NCI-H187 (cell line): ENCODE measurements at regions not wholly inside any gene's neighbourhood (a gene's known extent, or its start where the extent isn't known, plus 50 kb on each side); places are given as distances from the start of the nearest gene placed in this dataset.

Experiments used
- DNase-seq, 2 experiments: peaks; one replicate each; lab custom pipeline; 2025; lab: John Stamatoyannopoulos, UW

DNA sequence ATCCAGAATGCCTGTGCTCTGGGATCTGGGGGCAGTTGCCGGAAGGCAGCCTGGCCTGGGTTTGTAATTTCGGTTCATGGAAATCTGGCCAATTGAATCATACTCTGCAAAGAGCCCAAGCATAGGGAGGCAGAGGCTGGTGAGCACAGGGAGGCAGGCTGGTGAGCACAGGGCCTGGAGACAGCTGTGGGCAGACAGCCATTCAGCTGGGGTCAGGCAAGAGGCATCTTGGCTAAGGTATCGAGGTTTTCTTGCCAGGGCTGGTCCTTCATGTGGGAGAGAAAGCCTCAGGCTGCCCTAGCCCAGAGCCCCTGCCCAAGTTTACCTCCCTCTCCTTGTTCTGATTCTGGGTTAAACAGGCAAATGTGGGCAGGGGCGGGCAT, 63.7 kb upstream of the BAIAP2L1 start:
- no peak for DNase-seq

GRCh38 chr7:98463837-98464557, 63.1 kb upstream of the BAIAP2L1 start:
- no peak for DNase-seq

GRCh38 chr7:98462911-98463633, 62.2 kb upstream of the BAIAP2L1 start:
- no peak for DNase-seq

DNA sequence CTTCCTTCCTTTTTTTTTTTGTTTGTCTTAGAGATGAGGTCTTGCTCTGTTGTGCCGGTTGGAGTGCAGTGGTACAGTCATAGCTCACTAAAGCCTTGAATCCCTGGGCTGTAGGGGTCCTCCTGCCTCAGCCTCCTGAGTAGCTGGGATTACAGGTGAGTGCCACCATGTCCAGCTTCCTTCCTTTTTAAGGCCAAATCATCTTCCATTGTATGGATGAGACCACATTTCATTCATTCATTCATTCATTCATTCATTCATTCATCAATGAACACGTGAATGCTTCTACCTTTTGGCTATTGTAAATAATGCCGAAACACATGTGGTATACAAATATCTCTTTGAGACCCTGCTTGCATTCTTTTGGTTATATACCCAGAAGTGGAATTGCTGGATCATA, 60.0 kb upstream of the BAIAP2L1 start:
- no peak for DNase-seq

GRCh38 chr7:98459529-98459928, 58.6 kb upstream of the BAIAP2L1 start:
- DNase-seq, result peak in 1 of 2 experiments; percentile 43

DNA sequence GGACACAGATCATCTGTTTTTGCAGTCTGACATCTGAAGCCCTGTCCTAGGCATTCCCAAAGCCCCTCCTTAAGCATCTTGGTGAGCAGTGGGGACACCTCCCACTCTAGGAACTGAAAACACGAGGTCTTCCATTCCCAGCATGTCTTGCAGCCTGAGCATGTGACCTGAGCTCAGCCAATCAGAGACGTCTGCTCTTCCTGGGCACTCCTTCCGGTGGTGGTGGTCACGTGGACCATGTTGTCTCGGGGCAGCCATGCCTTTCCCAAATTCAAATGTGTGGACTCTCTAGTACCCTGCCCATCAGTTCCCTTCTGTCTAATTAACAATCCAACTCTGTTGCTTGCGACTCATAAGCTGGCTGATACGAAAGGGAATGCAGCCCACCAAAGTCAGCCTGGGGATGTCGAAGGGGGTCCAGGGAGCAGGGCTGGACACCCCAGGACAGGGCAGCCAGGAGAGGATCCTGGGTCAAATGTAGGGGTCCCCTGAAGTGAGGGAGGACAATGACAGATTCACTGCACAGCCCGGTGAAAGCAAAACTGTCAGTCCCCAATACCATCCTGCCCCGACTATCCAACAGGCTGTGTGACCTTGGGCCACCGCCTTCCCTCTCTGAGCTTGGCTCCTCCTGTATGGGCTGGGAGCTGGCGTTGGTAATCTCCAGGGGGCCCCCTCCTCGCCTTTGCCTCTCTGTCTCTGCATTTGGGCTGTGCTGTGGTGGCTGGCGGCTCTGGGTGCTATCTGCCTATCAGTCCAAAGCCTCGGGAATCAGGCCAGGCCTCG, 57.4 kb upstream of the BAIAP2L1 start:
- no peak for DNase-seq

- DNase-seq, result no peak
Measured at GRCh38 chr7:98456866-98457265, 56.0 kb upstream of the BAIAP2L1 start.

DNA sequence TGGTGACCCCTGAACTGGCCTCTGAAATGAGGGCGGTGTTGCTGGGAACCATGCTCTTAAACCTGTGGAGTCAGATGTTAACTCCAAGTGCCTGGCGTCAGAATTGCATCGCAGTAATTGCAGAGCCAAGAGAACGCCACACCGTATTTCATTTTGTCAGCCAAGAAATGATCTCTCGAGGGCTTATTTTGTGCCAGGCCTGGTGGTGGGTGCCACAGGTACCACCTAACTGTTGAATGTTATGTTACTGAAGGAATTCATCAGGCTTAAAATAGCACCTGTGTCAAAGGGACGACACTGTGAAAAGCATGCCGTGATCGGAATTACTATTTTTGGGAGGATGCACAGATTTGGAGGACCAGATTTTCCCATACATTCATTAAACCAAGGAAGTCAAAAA, 51.9 kb upstream of the BAIAP2L1 start:
- no peak for DNase-seq
